Neural cell (in vitro differentiated cells): ENCODE measurements at regions not wholly inside any gene's neighbourhood (a gene's known extent, or its start where the extent isn't known, plus 50 kb on each side); places are given as distances from the start of the nearest gene placed in this dataset.

Experiments used
- CTCF ChIP-seq: fragments of 450-650 bp; IDR thresholded peaks from 2 replicates; pipeline ENCODE4 v1.5.1; 2014; ENCODE audit warnings: antibody characterized with exemption, mild to moderate bottlenecking, moderate library complexity; ENCODE audit not compliant: poor library complexity, severe bottlenecking
- EZH2 ChIP-seq: fragments of 200-600, 300-800 bp; shearing (Covaris generic), sonication (generic); IDR thresholded peaks from 2 replicates; pipeline ENCODE4 v1.6.1; 2014; ENCODE audit warnings: antibody characterized with exemption, low read length, borderline replicate concordance, mild to moderate bottlenecking; ENCODE audit not compliant: insufficient read depth, poor library complexity, severe bottlenecking
- TAF1 ChIP-seq: IDR thresholded peaks from 2 replicates; pipeline ENCODE4 v1.6.1; 2012; ENCODE audit warnings: low read depth

GRCh38 chr13:22107549-22107948, 436.7 kb downstream of the FGF9 start:
- TF ChIP-seq CTCF (no peak), EZH2 (no peak), TAF1 (no peak)
